ENCODE measurements at regions not wholly inside any gene's neighbourhood (a gene's known extent, or its start where the extent isn't known, plus 50 kb on each side); places are given as distances from the start of the nearest gene placed in this dataset.

- no peak for DNase-seq (ENCODE audit: low read depth in 2 of 2)
- Histone ChIP-seq H3K79me2 (ENCODE audit: control insufficient read depth, insufficient read depth, low read length) (no peaks in the 10 kb centered on the region), H3K27ac (ENCODE audit: insufficient read depth, low read length) (no peak overlapping the region)
These were observed 143.9 kb upstream of the ASB18 start for GRCh38 chr2:236408090-236408489.

GRCh38 chr2:236408786-236409185 lies 144.6 kb upstream of the ASB18 start:
- no peak for DNase-seq (ENCODE audit: low read depth in 2 of 2)
- no peak overlapping the region for H3K9ac ChIP-seq (ENCODE audit: insufficient read depth, low read length)
- TF ChIP-seq, protein P1, sequence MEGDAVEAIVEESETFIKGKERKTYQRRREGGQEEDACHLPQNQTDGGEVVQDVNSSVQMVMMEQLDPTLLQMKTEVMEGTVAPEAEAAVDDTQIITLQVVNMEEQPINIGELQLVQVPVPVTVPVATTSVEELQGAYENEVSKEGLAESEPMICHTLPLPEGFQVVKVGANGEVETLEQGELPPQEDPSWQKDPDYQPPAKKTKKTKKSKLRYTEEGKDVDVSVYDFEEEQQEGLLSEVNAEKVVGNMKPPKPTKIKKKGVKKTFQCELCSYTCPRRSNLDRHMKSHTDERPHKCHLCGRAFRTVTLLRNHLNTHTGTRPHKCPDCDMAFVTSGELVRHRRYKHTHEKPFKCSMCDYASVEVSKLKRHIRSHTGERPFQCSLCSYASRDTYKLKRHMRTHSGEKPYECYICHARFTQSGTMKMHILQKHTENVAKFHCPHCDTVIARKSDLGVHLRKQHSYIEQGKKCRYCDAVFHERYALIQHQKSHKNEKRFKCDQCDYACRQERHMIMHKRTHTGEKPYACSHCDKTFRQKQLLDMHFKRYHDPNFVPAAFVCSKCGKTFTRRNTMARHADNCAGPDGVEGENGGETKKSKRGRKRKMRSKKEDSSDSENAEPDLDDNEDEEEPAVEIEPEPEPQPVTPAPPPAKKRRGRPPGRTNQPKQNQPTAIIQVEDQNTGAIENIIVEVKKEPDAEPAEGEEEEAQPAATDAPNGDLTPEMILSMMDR (conservative IDR thresholded peaks at IDR 0.05 in 1 of 2, IDR thresholded peaks at IDR 0.05 in 1 of 2; ENCODE audit: low read depth in 1 of 2, low read length in 2 of 2), result no peak
- TF ChIP-seq EZH2 (IDR thresholded peaks at IDR 0.05; ENCODE audit: low read length, missing control alignments), result no peak
- no peaks in the 10 kb centered on the region for H3K79me2 ChIP-seq (ENCODE audit: control insufficient read depth, insufficient read depth, low read length)
- H3K27ac ChIP-seq (ENCODE audit: insufficient read depth, low read length), result no peak overlapping the region
- H3K27me3 ChIP-seq (ENCODE audit: control insufficient read depth, insufficient read depth, low read length), result no peaks in the 10 kb centered on the region
- H3K4me1 ChIP-seq (ENCODE audit: control insufficient read depth, extremely low read depth, insufficient read depth, low read length), result no peaks in the 10 kb centered on the region
- no peaks in the 10 kb centered on the region for H4K20me1 ChIP-seq (ENCODE audit: control insufficient read depth, extremely low read depth, insufficient read depth, low read length)
- no peaks in the 10 kb centered on the region for H3K36me3 ChIP-seq (ENCODE audit: control insufficient read depth, insufficient read depth, low read length)
- no peak overlapping the region for H3K4me2 ChIP-seq (ENCODE audit: extremely low read depth, insufficient read depth, low read length)
- H3K4me3 ChIP-seq (replicated peaks in 1 of 4; ENCODE audit: control extremely low read depth in 1 of 4, insufficient read depth in 1 of 4, low read depth in 3 of 4, low read length in 4 of 4), result no peak overlapping the region
- no peaks in the 10 kb centered on the region for H3K9me3 ChIP-seq (ENCODE audit: control insufficient read depth, insufficient read depth, low read depth, low read length)
- no peak overlapping the region for H2AFZ ChIP-seq (ENCODE audit: low read length)

More at GRCh38 chr2:236408090-236408489, 143.9 kb upstream of the ASB18 start:
- no peak overlapping the region for H3K4me2 ChIP-seq (ENCODE audit: extremely low read depth, insufficient read depth, low read length)
- TF ChIP-seq, protein P1 (conservative IDR thresholded peaks at IDR 0.05 in 1 of 2, IDR thresholded peaks at IDR 0.05 in 1 of 2; ENCODE audit: low read depth in 1 of 2, low read length in 2 of 2), result no peak
- no peak for TF ChIP-seq EZH2 (IDR thresholded peaks at IDR 0.05; ENCODE audit: low read length, missing control alignments)
- no peak overlapping the region for H3K9ac ChIP-seq (ENCODE audit: insufficient read depth, low read length)
- no peaks in the 10 kb centered on the region for H4K20me1 ChIP-seq (ENCODE audit: control insufficient read depth, extremely low read depth, insufficient read depth, low read length)
- no peak overlapping the region for H2AFZ ChIP-seq (ENCODE audit: low read length)
- no peaks in the 10 kb centered on the region for H3K9me3 ChIP-seq (ENCODE audit: control insufficient read depth, insufficient read depth, low read depth, low read length)
- H3K4me1 ChIP-seq (ENCODE audit: control insufficient read depth, extremely low read depth, insufficient read depth, low read length), result no peaks in the 10 kb centered on the region
- no peaks in the 10 kb centered on the region for H3K27me3 ChIP-seq (ENCODE audit: control insufficient read depth, insufficient read depth, low read length)
- H3K4me3 ChIP-seq (replicated peaks in 1 of 4; ENCODE audit: control extremely low read depth in 1 of 4, insufficient read depth in 1 of 4, low read depth in 3 of 4, low read length in 4 of 4), result no peak overlapping the region
- no peaks in the 10 kb centered on the region for H3K36me3 ChIP-seq (ENCODE audit: control insufficient read depth, insufficient read depth, low read length)

- H2AFZ ChIP-seq (ENCODE audit: low read length), result no peak overlapping the region
- H3K79me2 ChIP-seq (ENCODE audit: control insufficient read depth, insufficient read depth, low read length), result no peaks in the 10 kb centered on the region
- no peak overlapping the region for H3K4me2 ChIP-seq (ENCODE audit: extremely low read depth, insufficient read depth, low read length)
- H3K36me3 ChIP-seq (ENCODE audit: control insufficient read depth, insufficient read depth, low read length), result no peaks in the 10 kb centered on the region
- no peak overlapping the region for H3K9ac ChIP-seq (ENCODE audit: insufficient read depth, low read length)
- no peak for DNase-seq (ENCODE audit: low read depth in 2 of 2)
- no peak overlapping the region for H3K27ac ChIP-seq (ENCODE audit: insufficient read depth, low read length)
- no peak overlapping the region for H3K4me3 ChIP-seq (replicated peaks in 1 of 4; ENCODE audit: control extremely low read depth in 1 of 4, insufficient read depth in 1 of 4, low read depth in 3 of 4, low read length in 4 of 4)
- no peaks in the 10 kb centered on the region for H3K27me3 ChIP-seq (ENCODE audit: control insufficient read depth, insufficient read depth, low read length)
- H3K4me1 ChIP-seq (ENCODE audit: control insufficient read depth, extremely low read depth, insufficient read depth, low read length), result no peaks in the 10 kb centered on the region
- H4K20me1 ChIP-seq (ENCODE audit: control insufficient read depth, extremely low read depth, insufficient read depth, low read length), result no peaks in the 10 kb centered on the region
- no peak for TF ChIP-seq EZH2 (IDR thresholded peaks at IDR 0.05; ENCODE audit: low read length, missing control alignments)
- TF ChIP-seq, protein P1 (conservative IDR thresholded peaks at IDR 0.05 in 1 of 2, IDR thresholded peaks at IDR 0.05 in 1 of 2; ENCODE audit: low read depth in 1 of 2, low read length in 2 of 2), result no peak
- no peaks in the 10 kb centered on the region for H3K9me3 ChIP-seq (ENCODE audit: control insufficient read depth, insufficient read depth, low read depth, low read length)
These were observed 151.7 kb upstream of the ASB18 start for GRCh38 chr2:236415684-236416444.

Measured in fibroblast of lung (primary cell).